NCI-H524 (cell line): ENCODE measurements at regions not wholly inside any gene's neighbourhood (a gene's known extent, or its start where the extent isn't known, plus 50 kb on each side); places are given as distances from the start of the nearest gene placed in this dataset.

Experiments
- DNase-seq, 2 experiments: peaks; one replicate each; lab custom pipeline; 2025; lab: John Stamatoyannopoulos, UW

GRCh38 chr12:67496581-67496980 is 152.0 kb upstream of the DYRK2 start:
- no peak for DNase-seq

- DNase-seq: no peak
Measured at GRCh38 chr12:67498991-67499390, 149.6 kb upstream of the DYRK2 start.

- no peak for DNase-seq
Measured at GRCh38 chr12:67501362-67501761, 147.2 kb upstream of the DYRK2 start.

- DNase-seq: no peak
Measured at GRCh38 chr12:67504026-67504425, 144.5 kb upstream of the DYRK2 start.

GRCh38 chr12:67506739-67507138 is 141.8 kb upstream of the DYRK2 start:
- DNase-seq: no peak

GRCh38 chr12:67508830-67509229 is 139.7 kb upstream of the DYRK2 start:
- DNase-seq: no peak

GRCh38 chr12:67509666-67510386 is 138.7 kb upstream of the DYRK2 start:
- no peak for DNase-seq

GRCh38 chr12:67512061-67512460 is 136.5 kb upstream of the DYRK2 start:
- DNase-seq: no peak

GRCh38 chr12:67514502-67514901 is 134.0 kb upstream of the DYRK2 start:
- peak in 1 of 2 experiments; percentile 22 for DNase-seq

- DNase-seq: peak in 1 of 2 experiments; percentile 54
Measured at GRCh38 chr12:67515679-67516340, 132.7 kb upstream of the DYRK2 start.

GRCh38 chr12:67517181-67517887 is 131.2 kb upstream of the DYRK2 start:
- DNase-seq: no peak

- no peak for DNase-seq
Measured at GRCh38 chr12:67519484-67520433, 128.8 kb upstream of the DYRK2 start.

GRCh38 chr12:67520606-67521005 is 127.9 kb upstream of the DYRK2 start:
- DNase-seq: no peak

GRCh38 chr12:67522222-67522621 is 126.3 kb upstream of the DYRK2 start:
- DNase-seq: no peak

GRCh38 chr12:67523538-67523937 is 125.0 kb upstream of the DYRK2 start:
- DNase-seq: no peak

GRCh38 chr12:67524861-67525616 is 123.5 kb upstream of the DYRK2 start:
- no peak for DNase-seq

GRCh38 chr12:67525617-67525884 is 123.0 kb upstream of the DYRK2 start:
- DNase-seq: no peak

GRCh38 chr12:67526129-67526528 is 122.4 kb upstream of the DYRK2 start:
- DNase-seq: no peak

GRCh38 chr12:67531051-67531450 is 117.5 kb upstream of the DYRK2 start:
- DNase-seq: no peak

GRCh38 chr12:67531501-67531900 is 117.0 kb upstream of the DYRK2 start:
- no peak for DNase-seq

- no peak for DNase-seq
Measured at GRCh38 chr12:67533159-67533558, 115.4 kb upstream of the DYRK2 start.
